Eye (tissue), 1 donor: ENCODE measurements at regions not wholly inside any gene's neighbourhood (a gene's known extent, or its start where the extent isn't known, plus 50 kb on each side); places are given as distances from the start of the nearest gene placed in this dataset.

ENCODE experiments used
- DNase-seq: peaks from one replicate; pipeline ENCODE4 v3.0.0-alpha.2; 2015

DNA sequence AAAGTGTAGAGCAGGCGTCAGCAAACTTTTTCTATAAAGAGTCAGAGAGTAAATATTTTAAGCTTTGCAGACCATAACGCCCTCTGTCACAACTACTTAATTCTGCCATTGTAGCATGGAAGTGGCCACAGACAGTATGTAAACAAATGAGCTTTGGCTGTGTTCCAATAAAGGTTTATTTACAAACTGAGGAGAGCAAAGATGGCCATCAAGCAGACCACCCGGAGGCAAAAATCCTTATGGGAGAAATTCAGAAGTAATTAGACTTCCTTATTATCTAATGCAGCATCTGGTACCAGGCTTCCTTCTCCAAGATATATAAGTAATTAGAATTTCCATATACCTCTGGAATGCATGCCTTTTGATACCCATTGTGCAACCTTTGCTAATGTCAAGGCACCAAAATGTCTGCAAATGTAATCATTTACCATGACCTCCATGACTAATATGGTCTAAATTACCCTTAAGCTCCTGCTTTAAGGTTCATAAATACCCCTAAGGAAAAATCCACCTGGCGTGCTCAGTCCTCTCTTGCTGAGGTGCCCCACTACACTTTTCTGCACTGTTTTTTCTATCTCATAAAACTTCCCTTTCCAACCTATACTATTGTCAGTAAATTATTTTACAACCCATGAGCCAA lies 377.8 kb downstream of the MATN1 start:
- DNase-seq: no peak

DNA sequence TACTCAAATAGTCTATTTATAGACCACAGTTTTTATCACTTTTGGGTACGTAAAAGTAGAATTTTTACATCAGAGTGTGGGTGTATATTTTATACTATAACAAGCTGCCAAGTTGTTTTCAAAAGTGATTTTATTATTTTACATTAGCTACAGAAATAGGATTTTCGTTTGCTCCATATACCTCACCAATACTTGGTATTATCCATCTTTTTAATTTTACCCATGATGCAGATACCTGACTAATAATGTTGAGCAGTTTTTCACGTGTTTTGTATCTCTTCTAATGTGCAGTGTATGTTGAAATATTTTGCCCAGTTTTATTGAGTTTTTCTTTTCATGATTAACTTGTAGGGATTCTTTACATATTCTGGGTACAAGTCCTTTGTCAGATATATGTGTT lies 379.8 kb downstream of the MATN1 start:
- no peak for DNase-seq

DNA sequence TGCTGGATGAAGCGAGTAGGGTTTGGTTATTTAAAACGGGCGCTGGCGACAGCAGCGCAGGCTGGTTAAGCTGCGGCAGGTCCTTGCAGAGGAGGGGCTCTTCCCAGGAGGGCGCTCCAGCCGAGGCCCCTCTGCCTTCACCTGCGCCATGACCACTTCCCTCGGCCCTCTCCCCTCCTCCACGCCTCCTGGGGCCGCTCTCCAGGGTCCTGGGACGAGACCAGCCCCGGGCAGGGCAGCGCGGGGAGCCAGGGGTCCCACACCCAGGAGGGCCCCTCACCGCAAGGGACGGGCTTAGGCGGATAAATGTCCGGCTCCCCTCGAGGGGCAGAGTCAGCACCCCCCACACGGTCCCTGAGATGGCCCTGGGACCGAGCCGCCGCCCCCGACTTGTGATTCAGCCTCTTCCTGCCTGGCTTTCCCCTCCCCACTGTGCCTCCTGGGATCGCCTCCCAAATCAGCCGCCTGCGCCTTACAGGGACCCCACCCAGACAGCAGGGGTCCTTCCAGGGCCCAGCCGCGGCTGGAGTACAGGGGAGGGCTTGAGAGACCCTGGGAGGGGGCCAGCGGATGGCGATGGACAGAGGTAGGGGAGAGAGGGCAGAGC lies 380.7 kb downstream of the MATN1 start:
- no peak for DNase-seq

DNA sequence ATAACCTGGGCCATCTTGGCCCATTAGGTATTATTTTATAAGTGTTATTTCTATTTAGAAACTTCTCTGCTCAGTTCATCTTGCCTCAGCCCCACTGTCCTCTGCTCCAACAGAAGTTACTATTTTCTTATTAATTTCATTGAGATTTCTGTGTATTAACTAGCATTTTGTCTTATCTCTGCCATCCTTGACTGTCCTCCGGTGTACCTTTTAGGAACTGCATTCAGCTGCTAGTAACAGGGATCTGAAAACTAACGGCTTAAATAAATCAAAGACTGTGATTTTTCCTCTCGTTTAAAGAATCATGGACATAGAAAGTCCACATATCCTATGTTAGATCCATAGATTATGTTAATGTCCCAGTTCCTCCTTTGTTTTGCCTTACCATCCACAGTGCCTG lies 382.5 kb downstream of the MATN1 start:
- DNase-seq: no peak

DNA sequence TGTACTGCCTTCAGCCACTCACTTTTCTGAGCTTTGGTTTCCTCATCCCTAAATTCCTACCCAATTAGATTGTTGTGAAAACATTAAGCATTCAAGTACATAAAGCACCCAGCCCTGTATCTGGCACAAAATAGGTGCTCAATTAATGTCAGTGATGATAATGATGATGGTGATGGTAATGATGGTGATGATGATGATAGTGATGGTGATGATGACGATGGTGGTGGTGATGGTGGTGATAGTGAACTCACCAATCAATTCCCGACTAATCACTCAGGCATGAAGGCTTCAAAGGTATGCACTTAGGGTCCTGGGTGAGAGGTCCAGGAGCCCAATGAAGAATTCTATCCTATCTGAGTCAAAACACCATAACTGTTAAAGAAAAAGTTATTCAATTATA lies 383.5 kb downstream of the MATN1 start:
- DNase-seq: no peak

DNA sequence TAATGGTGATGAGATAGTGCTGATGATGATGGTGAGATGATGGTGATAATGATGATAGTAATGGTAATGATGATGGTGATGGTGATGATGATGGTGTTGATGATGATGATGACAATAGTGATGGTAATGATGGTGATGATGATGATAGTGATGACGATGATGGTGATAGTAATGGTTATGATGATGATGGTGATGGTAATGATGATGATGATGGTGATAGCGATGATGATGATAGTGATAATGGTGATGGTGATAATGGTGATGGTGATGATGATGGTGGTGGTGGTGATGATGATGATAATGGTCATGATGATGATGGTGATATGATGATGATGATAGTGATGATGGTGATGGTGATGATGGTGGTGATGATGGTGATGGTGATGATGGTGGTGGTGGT lies 384.6 kb downstream of the MATN1 start:
- DNase-seq: no peak

DNA sequence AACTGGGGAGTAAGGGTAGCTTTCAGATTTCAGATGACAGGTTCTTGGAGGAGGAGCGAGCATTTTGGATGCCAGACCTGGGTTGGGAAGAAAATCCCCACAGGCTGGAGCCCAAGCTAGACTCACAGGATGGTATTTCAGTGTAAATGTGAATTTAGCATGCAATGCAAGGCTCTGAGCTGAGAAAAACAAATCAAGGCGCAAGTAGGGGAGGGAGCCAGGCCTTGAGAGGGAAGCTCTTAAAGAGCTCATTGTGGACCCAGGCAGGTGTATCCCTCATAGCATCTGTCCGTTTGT lies 386.1 kb downstream of the MATN1 start:
- DNase-seq: no peak

DNA sequence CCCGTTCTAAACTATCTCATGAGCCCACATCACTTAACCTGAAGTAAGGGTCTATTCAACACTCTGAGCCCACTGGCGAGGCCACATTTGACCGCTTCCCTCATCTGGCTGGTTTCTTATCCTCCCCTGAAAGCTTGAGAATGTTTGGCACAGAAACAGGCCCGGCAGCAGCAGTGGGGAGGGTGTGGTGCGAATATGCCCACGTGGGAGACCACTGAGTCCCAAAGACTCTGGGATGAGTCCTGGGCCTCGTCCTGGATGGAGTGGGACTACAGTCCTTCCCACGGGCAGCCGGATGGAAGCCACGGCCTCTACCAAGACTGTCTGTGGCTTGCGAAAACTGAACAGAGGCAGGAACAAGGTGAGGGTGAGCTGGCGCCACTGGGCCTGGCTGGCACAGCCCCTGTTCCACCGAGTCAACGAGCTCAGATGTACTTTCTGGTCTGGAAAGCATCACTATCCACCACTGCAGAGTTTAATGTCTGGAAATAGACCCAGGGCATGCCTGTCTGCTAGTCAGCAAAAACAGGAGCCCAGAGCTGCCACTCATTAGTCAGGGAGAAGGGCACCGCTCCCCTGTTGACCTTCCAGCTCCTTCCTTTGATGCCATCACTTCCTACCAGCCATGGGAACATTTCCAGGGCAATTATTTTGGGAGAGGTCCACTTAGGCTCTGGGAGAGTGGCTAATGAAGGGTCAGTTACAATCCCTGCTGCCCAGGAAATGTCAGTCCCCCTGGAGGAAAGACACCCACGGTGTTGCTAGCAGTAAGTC lies 386.6 kb downstream of the MATN1 start:
- DNase-seq: no peak

DNA sequence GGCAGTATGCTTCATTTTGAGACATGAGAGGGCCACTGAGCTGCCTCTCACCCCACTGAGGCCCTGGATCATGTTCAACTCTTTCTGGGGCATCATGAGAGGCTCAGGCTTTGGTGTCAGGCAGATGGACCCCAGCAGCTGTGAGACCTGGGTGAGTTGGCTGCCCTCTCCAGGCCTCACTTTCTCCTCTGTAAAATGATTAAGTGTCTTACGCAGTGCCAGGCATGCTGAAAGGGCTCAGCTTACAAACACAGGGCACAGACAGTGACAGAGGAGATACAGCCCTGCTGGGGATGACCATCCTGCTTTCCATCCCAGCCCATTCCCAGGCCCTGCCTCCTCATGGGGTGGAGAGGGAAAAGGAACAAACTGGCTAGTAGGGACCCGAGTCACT lies 387.4 kb downstream of the MATN1 start:
- DNase-seq: no peak

DNA sequence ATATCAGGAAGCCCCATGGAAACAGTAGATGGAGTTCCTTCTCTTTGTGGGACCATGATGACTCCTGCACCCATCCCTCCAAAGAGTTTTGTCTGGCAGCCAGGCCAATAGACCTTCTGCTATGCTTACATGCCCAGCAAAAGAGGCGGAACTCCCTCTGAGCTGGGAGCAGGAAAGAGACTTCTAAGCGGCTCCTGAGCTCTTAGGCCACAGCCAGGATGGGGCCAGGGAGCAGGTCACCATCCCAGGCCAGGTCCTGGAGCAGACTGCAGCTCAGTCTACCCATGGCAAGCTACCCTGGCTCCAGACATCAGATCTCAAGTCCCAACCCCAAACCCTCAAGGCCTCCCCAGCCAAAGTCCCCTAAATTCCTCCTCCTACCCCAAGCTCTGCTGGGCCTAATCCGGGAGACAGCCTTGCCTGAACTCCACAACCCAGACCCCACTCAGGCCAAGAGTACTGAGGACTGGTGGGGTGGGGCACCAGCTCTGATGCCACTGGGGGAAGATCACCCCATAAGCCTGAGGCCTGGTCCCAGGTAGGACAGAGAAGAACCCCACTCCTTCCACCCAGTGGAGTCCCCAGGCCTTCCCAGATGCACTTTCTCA lies 387.9 kb downstream of the MATN1 start:
- DNase-seq: no peak

DNA sequence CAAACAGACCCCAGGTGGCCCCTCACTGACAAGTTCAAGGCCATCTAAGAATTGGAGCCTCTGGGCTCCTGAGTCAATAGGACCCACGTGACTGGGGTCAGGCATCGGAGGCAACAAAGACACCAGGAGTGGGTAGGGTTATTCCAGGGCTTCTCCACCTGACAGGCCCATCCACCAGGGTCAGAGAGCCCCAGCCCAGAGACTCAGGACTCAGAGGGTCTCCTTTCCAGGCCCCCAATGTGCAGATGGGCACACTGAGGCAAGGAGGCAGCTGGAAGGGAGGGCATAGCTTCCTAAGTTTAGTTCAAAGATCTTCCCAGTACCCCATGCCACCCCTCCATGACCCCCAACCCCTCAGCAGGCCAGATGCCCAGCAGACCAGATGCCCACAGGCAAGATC lies 388.6 kb downstream of the MATN1 start:
- no peak for DNase-seq

DNA sequence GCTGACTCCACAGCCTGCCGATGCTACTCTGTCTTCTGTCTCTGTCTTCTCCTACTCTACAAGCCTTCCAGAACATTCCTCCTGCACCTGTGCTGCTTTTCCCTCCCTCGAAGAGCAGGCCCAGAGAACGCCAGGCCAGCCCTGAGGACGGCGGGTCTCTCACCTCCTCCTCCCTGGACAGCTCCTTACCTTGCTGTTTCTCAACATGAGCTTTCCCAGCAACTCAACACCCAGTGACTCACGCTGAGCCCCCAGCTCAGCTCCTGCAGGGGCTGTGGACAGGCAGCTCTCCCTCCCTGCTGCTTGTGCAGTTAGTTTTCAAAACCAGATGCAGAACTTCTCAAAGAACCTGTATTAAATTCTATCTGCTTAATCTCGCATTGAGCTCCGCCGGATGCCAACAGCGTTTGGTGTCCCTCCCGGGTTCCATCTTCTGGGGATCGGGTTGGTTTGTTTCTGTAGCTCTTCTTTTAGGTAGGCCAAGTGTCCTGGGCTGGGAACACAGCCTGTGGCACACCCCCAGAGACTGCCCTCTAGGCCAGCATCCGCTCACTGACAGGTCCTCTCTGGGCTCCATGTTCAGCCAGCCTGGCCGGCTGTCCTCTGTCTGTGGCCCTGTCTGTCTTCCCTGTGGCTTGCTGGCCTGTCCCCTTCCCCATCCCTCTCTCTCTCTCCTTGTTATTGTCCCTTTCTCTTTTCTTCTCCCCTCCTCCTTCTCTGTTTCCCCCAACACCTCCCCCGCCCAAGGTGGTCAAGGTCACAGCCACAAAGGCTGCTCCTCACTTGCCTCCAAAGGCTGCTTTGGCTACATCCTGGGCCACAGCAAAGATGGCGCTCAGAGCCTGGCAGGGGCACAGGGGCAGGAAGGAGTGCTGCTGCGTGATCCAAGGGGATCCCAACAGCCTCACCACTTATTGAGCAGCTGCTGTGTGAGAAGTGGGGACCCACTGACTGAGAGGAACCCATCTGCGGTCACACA lies 391.0 kb downstream of the MATN1 start:
- no peak for DNase-seq

DNA sequence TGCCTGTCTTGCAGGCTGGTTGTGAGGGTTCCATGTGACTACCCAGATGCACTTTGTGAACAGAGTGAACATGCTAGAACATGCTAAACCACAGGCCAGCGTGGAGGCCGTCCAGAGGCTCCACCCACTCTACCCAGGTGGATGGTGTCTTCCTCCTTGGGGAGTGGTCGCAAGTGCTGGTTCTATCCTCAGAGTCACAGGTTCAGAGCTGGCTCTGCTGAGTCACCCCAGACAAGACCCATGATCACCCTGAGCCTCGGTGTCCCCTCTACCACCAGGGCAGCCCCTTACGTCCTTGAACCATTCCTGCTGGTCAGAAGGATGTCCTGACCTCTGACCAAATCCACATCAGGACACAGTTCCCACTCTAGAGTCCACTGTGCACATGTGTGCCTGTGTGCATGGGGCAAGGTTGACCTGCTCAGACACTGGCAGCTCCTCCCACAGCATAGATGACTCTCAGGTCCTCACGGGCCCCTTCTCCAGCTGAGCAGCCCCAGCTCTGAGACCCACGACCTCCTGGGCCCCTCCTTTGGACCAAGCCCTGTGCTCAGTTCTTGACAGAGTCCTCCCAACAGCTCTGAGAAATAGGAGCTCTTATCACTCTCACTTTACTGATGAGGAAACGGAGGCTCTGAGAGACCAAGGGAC lies 391.8 kb downstream of the MATN1 start:
- DNase-seq: no peak

DNA sequence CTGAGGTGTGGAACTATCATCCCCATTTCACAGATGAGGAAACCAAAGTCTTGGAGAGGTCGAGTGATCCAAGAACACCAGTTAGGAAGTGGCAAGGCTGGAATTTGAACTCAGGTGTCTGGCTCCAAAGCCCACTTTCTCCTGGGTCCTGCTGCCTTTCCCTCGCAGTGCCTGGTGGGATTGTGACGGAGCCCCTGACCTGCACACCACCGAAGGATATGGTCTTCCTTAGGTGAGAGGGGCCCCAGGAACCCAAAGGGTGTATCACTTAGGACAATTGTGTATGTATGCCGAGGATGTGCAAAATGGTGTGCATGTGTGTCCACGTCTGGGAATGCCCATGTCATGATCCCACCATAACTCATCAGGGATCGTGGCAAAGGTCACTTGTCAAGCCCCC lies 392.7 kb downstream of the MATN1 start:
- no peak for DNase-seq

DNA sequence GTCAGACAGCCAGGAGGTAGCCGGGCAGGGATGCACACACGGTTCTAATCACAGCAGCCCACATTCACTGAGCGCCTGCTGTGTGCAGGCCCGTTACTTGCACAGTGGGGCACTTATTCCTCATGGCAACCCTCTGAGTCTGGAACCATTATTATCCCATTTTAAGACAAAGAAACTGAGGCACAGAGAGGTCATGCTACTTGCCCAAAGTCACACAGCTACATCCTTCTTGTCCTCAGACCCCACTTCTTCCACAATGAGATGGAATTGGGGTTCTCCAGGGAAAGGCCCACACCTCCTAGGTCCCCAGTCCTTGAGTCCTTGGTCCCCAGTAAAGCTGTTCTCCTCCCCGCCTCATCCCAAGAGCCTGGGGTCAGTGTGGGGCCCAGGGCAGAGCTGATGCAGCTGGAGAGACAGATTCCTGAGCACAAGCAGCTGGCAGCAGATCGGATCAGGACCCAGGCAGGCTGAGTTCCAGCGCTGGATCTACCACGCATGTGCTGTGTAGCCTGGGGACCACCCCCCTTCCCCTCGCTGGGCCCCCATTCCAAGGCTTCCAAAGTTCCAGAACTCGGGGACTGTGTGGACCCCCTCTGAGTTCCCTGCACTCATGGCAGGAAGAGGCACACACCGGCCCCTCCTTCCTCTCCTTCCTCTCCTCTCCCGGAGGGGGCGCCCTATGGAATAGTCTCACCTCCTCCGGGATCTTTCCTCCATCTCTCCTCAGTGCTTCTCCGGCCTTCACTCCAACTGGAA lies 393.4 kb downstream of the MATN1 start:
- no peak for DNase-seq

DNA sequence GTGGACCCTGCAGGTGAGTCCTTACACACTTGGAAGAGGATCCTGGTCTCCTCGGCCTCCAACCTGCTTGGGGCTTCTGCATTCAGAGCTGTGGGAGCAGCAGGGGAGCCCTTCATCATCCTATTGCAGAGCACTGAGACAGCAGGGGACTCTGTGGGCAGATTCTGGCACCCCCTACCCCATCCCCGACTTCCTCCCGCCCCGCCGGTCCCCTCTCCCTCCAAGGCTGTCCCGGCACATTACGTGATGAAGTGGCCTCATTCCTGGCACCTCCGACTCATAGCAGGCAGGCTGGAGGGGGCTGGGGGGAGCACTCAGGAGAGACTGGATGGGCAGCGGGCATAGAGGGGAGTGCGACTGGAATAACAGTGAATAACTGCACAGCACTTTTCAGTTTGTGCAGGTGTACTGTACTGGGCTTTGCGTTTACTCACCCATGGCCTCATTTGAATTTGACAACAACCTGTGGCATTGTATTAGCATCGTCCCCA lies 394.1 kb downstream of the MATN1 start:
- no peak for DNase-seq

DNA sequence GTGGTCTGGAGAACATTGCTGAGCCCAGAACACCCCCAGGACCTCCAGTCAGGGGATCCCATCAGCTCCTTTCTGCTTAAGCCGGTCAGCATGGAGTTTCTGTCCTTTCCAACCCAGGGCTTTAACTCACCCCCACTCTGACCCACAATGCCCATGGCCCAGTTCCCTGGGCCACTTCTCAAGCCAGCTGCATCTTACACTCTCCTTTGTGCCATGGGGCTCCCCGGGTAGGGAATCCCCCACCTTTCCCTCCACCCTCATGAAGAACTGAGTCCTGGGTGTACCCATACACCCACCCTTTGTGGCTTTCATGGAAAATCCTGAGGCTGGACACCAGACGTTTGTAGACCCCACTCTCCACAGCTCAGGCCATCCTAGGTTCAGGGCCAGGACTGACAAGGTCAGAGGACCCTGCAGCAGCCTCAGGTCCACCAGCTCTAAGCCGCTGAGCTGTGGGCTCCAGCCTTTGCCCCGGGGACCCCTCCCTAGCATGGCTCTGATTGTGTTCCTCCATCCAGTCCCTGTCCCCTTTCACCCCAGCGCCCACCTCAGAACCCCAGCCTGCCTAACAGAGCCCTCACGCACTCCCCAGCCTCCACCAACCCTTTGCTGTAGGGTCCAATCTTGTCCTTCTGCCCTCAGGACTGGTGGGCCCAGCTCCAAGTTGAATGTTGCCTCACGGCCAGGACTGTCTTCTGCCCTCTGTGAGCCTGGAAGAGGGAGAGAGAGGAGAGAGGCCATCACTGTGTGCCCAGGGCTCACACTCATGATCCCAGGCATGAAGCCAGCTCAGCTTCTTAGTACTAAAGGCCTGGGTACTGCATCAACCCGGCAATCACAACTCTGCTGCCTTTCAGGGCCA lies 394.8 kb downstream of the MATN1 start:
- DNase-seq: no peak

DNA sequence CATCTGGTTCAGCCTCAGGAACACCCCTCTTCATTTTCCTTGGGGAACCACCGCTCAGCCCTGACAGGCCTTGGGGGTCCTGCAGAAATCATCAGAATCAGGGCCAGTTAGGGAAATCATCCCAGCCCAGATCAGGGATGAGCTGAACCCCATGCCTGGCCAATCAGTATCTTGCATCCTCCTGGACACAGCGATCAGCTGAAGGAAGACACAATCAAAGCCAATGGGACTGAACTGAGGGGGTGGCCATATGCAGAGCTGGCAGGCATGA lies 395.4 kb downstream of the MATN1 start:
- no peak for DNase-seq

DNA sequence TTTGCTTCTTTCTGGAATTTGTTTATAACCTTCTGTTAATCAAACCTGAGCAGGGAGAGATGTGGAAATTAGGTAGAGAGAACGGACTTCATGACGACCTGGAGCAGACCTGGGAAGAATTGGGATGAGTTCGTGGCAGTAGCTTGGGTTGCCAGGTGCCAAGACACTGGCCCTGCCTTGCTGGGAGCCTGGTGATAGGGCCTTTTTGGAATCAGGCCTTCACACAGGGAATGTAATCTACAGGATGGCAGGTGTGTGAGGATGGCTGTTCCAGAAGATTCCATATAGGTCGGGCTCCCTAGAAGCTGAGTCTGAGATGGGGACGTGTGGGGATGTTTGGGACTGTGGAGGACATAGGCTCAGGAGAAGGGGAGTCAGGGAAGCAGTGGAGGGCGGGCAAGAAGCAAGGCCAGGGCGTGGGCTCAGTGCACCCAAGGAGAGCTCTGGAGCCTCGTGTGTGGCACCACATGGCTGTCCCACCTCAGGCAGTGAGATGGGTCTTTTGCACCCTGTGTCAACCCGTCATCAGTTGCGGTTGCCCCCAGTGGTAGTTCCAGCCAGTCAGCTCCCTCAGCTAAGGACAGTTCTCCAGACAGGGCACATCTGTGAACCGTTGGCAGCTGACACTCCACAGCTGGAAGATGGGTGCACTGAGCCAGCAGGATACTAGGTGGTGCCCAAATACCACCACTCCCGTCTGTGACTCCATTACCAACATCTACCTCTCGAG lies 395.9 kb downstream of the MATN1 start:
- DNase-seq: no peak

DNA sequence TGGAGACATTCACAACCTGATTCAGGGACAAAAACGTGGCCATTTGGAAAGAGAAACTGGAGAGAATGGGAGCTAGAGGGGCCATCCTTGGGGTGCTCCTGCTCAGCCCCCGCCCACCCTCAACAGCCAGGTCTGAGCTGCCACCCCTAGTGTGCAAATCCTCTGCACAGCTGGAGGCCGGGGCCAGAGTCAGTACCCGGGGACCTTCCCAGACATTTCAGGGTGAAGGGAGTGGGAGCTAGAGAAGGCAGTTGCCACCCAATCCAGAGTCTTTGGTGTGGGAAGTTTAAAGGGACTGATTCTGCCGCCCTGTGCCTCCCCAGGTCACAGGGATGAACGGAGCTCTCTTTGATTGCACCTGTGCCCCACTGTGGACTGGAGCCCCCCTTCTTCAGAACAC lies 397.4 kb downstream of the MATN1 start:
- no peak for DNase-seq
